Upper lobe of left lung (tissue), 4 donors: ENCODE measurements at regions not wholly inside any gene's neighbourhood (a gene's known extent, or its start where the extent isn't known, plus 50 kb on each side); places are given as distances from the start of the nearest gene placed in this dataset.

Experiments used
- CTCF ChIP-seq, 6 experiments: fragments of 450-650 bp in 4 of 6; fragments of 200-600 bp in 2 of 6; sonication (generic) in 2 of 6; IDR thresholded peaks; one replicate each; pipeline ENCODE4 v1.5.1; 2016 to 2019; ENCODE audit warnings: antibody characterized with exemption in 6 of 6
- POLR2AphosphoS5 ChIP-seq, 2 donors: sonication (generic); formaldehyde crosslinking; IDR thresholded peaks; one replicate each; pipeline ENCODE4 v1.5.1; 2017; ENCODE audit warnings: antibody characterized with exemption in 2 of 2

- TF ChIP-seq CTCF (IDR thresholded peaks at IDR 0.05) = no peak
- TF ChIP-seq POLR2AphosphoS5 (IDR thresholded peaks at IDR 0.05) = no peak
These were observed 345.0 kb upstream of the STEAP1 start for GRCh38 chr7:89809291-89809690.
